ENCODE measurements at regions not wholly inside any gene's neighbourhood (a gene's known extent, or its start where the extent isn't known, plus 50 kb on each side); places are given as distances from the start of the nearest gene placed in this dataset.
A peak's percentile ranks its signal among the peaks of the same experiment; 100 is the strongest.

DNA sequence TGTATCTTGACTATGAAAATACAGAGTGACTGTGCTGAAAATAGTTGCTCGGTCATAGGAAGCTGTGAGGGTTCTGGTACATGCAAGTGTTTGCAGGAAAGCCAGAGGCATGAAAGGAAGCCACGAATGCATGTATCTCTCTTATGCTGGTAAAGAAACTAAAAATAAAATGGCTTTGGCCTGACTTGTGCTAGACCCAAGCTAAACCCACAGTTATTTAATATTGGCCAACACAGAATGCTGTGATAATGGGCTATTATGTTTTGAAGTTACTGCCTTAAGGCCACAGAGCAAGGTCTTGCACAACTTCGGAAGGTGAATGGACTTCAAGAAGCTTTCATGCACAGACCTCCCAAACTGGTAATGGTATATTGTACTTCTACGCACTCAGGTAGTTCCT lies 518.2 kb upstream of the HTR2A start:
- in situ Hi-C loops (cut with HindIII; ENCODE audit: extremely low pct_ligation_motif_present, low pct_unique_long_range_greater_than_20kb): no loop called here
- ATAC-seq (no peak), DNase-seq (ENCODE audit: low spot score) (no peak), FAIRE-seq (no peak)
- Histone ChIP-seq H3K9ac (ENCODE audit: insufficient read depth, low read depth, low read length) (no peak overlapping the region), H3K9me3 (ENCODE audit: low read length) (no peaks in the 10 kb centered on the region), H4K20me1 (ENCODE audit: insufficient read depth, low read length) (no peaks in the 10 kb centered on the region), H2AFZ (ENCODE audit: low read length) (no peak overlapping the region), H3K27me3 (ENCODE audit: control insufficient read depth in 1 of 2, insufficient read depth in 2 of 2, low read length in 2 of 2) (no peaks in the 10 kb centered on the region), H3K4me1 (ENCODE audit: insufficient read depth, low read length) (no peaks in the 10 kb centered on the region), H3K36me3 (replicated peaks in 1 of 2; ENCODE audit: control insufficient read depth in 1 of 2, insufficient read depth in 2 of 2, low read length in 2 of 2) (no peaks in the 10 kb centered on the region), H3K4me3 (replicated peaks in 1 of 3; ENCODE audit: insufficient read depth in 1 of 3, low read depth in 2 of 3, low read length in 3 of 3) (no peak overlapping the region), H3K27ac (ENCODE audit: extremely low read length, insufficient read depth, low read length) (no peak overlapping the region), H3K79me2 (ENCODE audit: insufficient read depth, low read length) (no peaks in the 10 kb centered on the region), H3K4me2 (ENCODE audit: low read depth, low read length) (no peak overlapping the region)
- intact Hi-C loops (cut with micrococcal nuclease; ENCODE audit: unreplicated experiment): loop anchor here (5.0 kb wide), 1 partner anchor 1188 kb away; no protein-coding TSS in a partner anchor
- TF ChIP-seq HHEX (CRISPR knock-in tag; IDR thresholded peaks at IDR 0.05): no peak
- 0 out of 2 replicates have a peak, but pooled peaks have one; percentile 10 for TF ChIP-seq CEBPB (IDR thresholded peaks at IDR 0.05; ENCODE audit: borderline replicate concordance, low read depth, low read length)
- WGBS (ENCODE audit: low lambda C conversion rate): 5% methylated on average over 4 of the region's 4 CpGs
- ChIA-PET POLR2A (no interaction called here), CTCF (ENCODE audit: low intra/inter-chr PET ratio, low total read pairs) (no interaction called here)
- BruUV-seq (replicated peaks): no TSS peak

DNA sequence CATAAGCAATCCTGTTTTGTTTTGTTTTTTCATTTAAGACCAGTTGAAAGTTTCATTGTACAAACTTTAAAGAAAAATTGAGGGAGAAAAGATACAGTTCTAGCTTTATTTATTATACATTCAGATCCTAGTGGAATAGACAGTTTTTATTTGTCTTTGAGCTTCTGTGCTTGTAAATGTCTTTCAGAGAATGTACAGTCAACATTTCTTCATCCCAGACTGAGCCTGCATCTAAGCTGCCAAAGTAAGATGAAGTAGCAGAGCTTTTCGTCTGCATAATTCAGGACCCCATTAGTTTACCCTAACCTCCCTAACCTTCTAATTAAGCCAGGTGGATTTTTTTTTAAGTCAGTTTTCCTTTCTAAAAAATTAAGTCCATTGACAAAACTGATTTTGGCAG lies 516.7 kb upstream of the HTR2A start:
- H2AFZ ChIP-seq (ENCODE audit: low read length): no peak overlapping the region
- intact Hi-C loops (cut with micrococcal nuclease; ENCODE audit: unreplicated experiment) (no loop called here), in situ Hi-C loops (cut with HindIII; ENCODE audit: extremely low pct_ligation_motif_present, low pct_unique_long_range_greater_than_20kb) (no loop called here)
- no peaks in the 10 kb centered on the region for H3K27me3 ChIP-seq (ENCODE audit: control insufficient read depth in 1 of 2, insufficient read depth in 2 of 2, low read length in 2 of 2)
- no peaks in the 10 kb centered on the region for H3K79me2 ChIP-seq (ENCODE audit: insufficient read depth, low read length)
- POLR2A ChIA-PET: no interaction called here
- no peaks in the 10 kb centered on the region for H4K20me1 ChIP-seq (ENCODE audit: insufficient read depth, low read length)
- H3K4me1 ChIP-seq (ENCODE audit: insufficient read depth, low read length): no peaks in the 10 kb centered on the region
- no peak overlapping the region for H3K4me2 ChIP-seq (ENCODE audit: low read depth, low read length)
- no peaks in the 10 kb centered on the region for H3K36me3 ChIP-seq (replicated peaks in 1 of 2; ENCODE audit: control insufficient read depth in 1 of 2, insufficient read depth in 2 of 2, low read length in 2 of 2)
- DNase-seq (ENCODE audit: low spot score) (no peak), FAIRE-seq (no peak), ATAC-seq (no peak)
- TF ChIP-seq ZNF256 (CRISPR knock-in tag; conservative IDR thresholded peaks at IDR 0.05) (no peak), PCBP2 (optimal IDR thresholded peaks at IDR 0.05; ENCODE audit: low read depth, low read length, poor library complexity, severe bottlenecking) (no peak), ZNF24 (IDR thresholded peaks at IDR 0.05) (no peak), ZNF326 (CRISPR knock-in tag; IDR thresholded peaks at IDR 0.05; ENCODE audit: borderline replicate concordance) (no peak), CAMTA2 (CRISPR knock-in tag; IDR thresholded peaks at IDR 0.05; ENCODE audit: borderline replicate concordance) (no peak), ZBTB7B (CRISPR knock-in tag; IDR thresholded peaks at IDR 0.05) (no peak)
- TF ChIP-seq, protein P1, sequence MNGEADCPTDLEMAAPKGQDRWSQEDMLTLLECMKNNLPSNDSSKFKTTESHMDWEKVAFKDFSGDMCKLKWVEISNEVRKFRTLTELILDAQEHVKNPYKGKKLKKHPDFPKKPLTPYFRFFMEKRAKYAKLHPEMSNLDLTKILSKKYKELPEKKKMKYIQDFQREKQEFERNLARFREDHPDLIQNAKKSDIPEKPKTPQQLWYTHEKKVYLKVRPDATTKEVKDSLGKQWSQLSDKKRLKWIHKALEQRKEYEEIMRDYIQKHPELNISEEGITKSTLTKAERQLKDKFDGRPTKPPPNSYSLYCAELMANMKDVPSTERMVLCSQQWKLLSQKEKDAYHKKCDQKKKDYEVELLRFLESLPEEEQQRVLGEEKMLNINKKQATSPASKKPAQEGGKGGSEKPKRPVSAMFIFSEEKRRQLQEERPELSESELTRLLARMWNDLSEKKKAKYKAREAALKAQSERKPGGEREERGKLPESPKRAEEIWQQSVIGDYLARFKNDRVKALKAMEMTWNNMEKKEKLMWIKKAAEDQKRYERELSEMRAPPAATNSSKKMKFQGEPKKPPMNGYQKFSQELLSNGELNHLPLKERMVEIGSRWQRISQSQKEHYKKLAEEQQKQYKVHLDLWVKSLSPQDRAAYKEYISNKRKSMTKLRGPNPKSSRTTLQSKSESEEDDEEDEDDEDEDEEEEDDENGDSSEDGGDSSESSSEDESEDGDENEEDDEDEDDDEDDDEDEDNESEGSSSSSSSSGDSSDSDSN (CRISPR knock-in tag; IDR thresholded peaks at IDR 0.05): no peak
- TF ChIP-seq, protein P2, sequence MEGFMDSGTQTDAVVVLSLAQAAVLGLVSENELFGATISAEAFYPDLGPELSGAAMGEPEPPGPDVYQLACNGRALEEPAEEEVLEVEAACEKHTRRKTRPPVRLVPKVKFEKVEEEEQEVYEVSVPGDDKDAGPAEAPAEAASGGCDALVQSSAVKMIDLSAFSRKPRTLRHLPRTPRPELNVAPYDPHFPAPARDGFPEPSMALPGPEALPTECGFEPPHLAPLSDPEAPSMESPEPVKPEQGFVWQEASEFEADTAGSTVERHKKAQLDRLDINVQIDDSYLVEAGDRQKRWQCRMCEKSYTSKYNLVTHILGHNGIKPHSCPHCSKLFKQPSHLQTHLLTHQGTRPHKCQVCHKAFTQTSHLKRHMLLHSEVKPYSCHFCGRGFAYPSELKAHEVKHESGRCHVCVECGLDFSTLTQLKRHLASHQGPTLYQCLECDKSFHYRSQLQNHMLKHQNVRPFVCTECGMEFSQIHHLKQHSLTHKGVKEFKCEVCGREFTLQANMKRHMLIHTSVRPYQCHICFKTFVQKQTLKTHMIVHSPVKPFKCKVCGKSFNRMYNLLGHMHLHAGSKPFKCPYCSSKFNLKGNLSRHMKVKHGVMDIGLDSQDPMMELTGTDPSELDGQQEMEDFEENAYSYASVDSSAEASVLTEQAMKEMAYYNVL (CRISPR knock-in tag; IDR thresholded peaks at IDR 0.05; ENCODE audit: borderline replicate concordance): no peak
- TF ChIP-seq, protein P3, sequence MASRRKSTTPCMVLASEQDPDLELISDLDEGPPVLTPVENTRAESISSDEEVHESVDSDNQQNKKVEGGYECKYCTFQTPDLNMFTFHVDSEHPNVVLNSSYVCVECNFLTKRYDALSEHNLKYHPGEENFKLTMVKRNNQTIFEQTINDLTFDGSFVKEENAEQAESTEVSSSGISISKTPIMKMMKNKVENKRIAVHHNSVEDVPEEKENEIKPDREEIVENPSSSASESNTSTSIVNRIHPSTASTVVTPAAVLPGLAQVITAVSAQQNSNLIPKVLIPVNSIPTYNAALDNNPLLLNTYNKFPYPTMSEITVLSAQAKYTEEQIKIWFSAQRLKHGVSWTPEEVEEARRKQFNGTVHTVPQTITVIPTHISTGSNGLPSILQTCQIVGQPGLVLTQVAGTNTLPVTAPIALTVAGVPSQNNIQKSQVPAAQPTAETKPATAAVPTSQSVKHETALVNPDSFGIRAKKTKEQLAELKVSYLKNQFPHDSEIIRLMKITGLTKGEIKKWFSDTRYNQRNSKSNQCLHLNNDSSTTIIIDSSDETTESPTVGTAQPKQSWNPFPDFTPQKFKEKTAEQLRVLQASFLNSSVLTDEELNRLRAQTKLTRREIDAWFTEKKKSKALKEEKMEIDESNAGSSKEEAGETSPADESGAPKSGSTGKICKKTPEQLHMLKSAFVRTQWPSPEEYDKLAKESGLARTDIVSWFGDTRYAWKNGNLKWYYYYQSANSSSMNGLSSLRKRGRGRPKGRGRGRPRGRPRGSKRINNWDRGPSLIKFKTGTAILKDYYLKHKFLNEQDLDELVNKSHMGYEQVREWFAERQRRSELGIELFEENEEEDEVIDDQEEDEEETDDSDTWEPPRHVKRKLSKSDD (CRISPR knock-in tag; IDR thresholded peaks at IDR 0.05; ENCODE audit: low read depth): no peak
- CTCF ChIA-PET (ENCODE audit: low intra/inter-chr PET ratio, low total read pairs): no interaction called here
- 48% methylated on average over 1 of the region's 1 CpG for WGBS (ENCODE audit: low lambda C conversion rate)
- no peak overlapping the region for H3K9ac ChIP-seq (ENCODE audit: insufficient read depth, low read depth, low read length)
- no peaks in the 10 kb centered on the region for H3K9me3 ChIP-seq (ENCODE audit: low read length)
- no peak overlapping the region for H3K27ac ChIP-seq (ENCODE audit: extremely low read length, insufficient read depth, low read length)
- BruUV-seq (replicated peaks): no TSS peak
- H3K4me3 ChIP-seq (replicated peaks in 1 of 3; ENCODE audit: insufficient read depth in 1 of 3, low read depth in 2 of 3, low read length in 3 of 3): no peak overlapping the region

Data from HepG2 (cell line).